GM18909 (cell line): ENCODE measurements at regions not wholly inside any gene's neighbourhood (a gene's known extent, or its start where the extent isn't known, plus 50 kb on each side); places are given as distances from the start of the nearest gene placed in this dataset.
A peak's percentile ranks its signal among the peaks of the same experiment; 100 is the strongest.
"Not testable (repeated sequence)": the region's sequence is repeated elsewhere in the genome, so short reads cannot be mapped to it uniquely, and the experiment has no call there.

Experiments
- ATAC-seq: cut with Tn5 transposase; IDR thresholded peaks from one replicate; pipeline ENCODE4 v1.9.1; 2021; ENCODE audit warnings: mild to moderate bottlenecking; ENCODE audit not compliant: unreplicated experiment, poor library complexity

DNA sequence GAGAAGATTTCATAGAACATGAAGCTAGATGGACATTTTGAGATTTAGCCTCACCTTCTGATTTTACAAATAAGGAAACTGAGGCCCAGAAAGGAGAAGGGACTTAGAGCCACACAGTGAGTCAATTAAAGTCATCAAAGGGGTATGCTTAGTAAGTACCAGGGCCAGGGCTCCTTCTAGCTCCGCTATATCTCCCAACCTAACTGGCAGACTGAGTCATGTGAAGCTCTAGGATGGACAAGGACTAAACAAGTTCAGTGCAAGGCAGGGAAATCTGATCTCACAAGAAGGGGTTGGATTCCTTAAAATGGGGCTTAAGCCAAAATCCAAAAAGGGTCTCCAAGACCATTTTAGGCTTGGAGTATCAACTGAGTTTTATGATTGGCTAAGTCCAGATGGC, 215.8 kb downstream of the PHLDA1 start:
- no peak for ATAC-seq

DNA sequence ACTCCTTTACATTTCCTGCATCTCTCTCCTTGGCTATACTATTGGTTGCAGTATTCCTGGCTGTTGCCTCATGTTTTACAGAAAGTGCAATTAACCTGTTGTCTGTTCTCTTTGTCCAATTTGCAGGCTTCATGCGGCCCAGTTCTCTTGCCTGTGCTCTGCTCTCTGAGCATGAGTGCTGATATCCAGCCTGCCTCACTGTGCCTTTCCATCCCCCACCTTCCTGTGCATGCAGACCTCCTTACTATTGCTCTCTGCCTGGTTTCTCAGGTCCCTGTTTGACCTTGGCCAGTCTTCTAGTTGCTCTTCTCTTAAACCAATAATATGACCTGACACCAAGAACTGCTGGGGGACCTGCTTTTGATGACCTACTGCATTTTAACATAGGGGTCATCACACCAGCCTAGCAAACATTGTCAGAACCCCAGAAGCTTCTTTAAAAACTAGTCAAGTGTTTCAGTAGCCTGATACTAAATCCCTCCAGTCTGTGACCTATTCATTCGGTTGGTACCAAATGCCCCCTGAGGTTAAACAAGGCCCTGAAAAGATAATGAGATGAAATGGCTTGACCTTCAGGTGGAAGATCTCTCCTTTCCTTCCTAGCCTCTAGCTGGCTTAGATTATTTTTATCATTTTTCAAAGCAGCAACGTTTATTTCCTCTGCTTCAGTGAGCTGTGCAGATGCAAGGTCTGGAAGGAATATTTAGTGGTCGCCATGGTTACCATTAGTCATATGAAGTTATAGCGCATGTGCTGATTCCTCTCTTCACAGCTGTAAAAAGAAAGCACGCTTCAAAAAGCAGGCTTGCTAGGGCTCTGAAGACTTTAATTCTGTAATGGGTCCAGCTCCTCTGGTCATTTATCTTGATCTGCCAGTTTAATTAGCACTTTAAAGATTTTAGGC, 216.5 kb downstream of the PHLDA1 start:
- ATAC-seq: peak; percentile 63

DNA sequence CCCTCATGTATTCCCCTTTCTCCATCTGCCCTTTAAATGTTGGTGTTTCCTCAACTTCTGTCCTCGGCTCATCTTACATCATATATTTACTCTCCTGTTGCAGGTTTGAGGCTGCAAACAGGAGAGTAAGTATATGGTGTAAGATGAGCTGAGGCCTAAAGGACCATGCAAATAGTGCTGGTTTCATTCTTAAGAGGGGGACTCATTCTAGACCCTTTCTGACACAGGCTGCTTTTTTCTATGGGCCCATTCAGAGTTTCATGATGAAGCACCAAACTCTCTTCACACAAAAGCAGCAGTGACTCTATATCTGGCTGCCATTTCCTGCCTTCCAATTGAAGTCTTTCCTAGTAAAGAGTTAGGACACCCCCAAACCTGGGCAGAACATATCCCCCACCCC, 218.5 kb downstream of the PHLDA1 start:
- no peak for ATAC-seq

DNA sequence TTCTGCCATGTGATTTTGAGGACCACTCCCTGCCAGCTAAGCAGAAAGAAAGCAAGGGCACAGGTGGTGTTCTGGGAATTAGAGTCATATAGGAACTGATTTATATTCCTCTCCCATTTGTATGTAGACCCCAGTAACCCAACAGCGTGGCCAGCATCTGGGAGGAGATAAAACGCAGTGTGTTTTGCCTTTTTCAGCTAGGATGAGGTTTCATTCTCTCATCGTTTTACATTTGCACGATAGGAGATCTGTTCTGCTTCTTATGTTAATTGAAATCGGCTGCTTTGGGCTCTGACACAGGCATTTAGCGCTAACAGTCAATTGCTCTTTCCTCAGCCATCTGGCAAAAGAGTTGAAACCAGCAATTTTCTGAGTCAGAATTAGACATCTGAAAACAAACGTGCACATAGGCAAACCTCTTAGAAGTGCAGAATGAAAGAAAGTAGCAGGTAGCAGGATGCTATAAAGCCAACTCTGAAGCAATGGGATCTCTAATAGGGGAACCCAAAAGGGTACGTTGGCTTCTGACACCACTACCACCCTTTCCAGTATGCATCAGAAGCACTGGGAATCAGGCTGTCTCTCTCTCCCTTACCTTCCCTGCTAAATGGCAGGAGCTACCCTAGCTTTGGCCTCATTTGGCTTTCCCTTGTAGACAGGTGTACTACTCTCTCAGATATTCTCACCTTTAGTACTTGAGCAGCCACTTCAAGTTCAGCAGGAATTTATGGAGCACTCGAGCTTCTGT, 219.1 kb downstream of the PHLDA1 start:
- no peak for ATAC-seq

DNA sequence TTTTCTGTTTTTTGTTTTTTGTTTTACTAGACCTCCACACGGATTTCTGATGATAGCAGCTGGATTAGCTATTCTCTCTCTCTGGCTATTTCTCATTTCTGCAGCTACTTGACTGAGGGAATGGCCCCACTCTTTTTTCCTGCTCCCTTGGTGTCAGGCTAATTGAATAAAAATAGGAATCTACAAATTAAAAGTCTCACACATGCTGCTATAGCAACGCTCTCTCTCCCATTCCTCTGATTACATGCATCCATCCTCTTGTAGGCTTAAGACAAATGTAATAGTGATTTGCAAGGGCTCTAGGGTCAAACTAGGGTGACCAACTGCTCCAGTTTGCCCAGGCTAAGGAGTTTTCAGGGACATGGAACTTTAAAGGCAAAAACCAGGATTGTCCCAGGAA, 221.8 kb downstream of the PHLDA1 start:
- no peak for ATAC-seq

DNA sequence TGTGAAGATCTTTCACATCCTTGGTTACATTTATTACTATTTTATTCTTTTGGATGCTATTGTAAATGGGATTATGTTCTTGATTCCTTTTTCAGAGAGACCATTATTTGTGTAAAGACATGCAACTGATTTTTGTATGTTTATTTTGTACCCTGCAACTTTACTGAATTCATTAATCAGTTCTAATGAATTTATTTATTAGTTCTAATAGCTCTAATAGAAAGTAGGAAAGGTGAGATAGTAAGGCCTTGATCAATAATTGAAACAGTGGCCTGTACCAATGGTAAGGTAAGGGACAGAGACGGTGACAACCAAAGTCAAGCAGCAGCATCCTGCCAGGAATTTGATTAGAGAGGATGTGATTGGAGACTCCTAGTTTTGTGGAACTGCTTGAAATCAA, 224.1 kb downstream of the PHLDA1 start:
- ATAC-seq: no peak

DNA sequence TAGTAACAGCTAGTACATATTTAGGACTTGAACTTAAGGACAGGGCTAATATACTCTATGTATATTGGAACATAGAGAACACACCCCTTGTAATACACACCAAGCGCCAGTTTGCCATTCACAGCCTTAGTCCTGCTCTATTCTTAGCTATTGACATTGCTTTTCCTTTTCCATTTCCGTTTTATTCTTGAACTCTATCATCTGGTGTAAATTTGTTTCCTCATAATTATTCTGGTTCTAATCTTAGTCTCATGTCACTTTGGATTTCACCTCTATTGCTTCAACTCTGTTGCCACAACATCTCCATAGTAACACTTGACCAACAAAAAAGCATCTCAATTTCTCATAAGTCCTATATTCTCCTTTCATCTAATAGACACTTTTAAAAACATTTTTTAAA, 225.7 kb downstream of the PHLDA1 start:
- no peak for ATAC-seq

DNA sequence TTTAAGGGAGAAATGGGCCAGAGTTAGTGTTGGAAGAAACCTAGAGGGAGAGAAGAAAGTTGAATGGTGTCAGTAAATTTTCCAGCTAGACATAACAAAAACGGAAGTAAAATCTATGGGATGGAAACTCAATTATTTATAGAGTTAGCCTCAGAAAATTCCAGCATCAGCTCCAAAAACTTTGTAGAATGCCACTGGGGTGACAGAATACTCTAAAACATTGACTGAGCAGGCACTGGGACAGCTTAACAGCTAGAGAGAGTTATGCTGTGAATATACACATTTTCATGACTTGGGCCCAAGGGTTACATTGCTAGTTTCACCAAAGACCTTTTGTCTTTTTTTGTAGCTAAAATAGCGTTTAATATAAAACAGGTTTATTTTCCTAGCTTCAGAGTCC, 226.3 kb downstream of the PHLDA1 start:
- no peak for ATAC-seq

DNA sequence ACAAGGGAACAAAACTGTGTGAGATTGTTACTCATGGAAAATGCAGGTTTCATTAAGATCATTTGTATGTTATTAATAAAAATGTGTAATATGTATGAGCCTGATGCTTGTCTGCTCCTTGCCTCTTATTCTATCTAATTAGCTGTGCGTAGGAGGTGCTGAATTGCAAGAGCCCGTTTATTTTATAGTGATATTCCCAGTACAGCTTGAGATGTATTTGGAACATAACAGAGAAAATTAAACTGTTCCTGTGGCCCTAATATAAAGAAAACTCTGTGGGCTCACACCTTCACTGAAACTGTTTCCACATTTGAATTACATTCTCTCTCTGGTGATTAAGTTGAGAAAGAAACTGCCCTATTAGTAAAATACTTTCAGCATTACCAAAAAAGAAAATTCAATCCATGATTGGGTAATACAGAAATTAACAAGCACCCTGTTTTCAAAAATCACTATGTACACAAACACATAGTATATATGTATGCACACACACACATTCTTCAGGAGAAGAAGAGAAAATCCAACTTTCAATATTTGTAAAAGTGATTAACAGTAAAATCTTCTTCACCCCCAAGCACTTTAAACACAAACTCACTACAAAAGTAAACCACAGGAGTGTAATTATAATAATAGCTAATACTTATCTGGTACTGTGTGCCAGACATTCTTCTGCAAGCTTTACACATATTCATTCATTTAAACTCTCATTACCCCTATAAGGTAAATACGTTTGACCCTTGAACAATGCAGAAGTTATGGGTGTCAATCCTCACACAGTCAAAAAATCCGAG, 233.2 kb downstream of the PHLDA1 start:
- ATAC-seq: no peak

DNA sequence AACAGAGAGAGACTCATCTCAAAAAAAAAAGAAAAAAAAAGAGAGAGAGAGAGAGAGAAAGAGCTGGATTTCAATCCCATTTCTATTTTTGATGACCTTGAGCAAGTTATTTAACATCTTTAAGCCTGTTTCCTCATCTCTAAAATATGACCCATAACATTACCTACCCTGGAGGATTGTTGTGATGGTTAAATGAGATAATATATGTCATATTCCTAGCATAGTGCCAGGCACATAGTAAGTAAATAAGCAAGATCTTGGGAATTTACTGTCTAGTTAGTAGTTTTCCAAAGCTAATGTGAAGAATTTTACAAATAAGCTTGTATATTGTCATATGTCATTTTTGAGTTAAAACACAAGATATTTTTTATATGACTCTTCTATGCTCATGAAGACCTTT, 236.5 kb downstream of the PHLDA1 start:
- no peak for ATAC-seq

DNA sequence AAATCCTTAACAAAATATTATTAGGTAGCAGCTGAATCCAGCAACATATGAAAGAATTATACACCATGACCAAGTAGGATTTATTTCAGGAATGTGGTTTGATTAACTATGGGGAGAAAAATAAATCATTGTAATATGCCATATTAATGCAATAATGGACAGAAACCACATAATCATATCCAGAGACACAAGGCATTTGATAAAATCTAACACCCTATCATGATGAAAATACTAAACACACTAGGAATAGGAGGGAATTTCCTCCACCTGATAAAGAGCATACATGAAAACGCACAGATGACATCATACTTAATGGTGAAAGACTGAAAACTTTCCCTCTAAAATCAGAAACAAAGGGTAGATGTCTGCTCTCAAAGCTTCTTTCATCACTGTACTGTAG, 238.9 kb downstream of the PHLDA1 start:
- ATAC-seq: no peak

DNA sequence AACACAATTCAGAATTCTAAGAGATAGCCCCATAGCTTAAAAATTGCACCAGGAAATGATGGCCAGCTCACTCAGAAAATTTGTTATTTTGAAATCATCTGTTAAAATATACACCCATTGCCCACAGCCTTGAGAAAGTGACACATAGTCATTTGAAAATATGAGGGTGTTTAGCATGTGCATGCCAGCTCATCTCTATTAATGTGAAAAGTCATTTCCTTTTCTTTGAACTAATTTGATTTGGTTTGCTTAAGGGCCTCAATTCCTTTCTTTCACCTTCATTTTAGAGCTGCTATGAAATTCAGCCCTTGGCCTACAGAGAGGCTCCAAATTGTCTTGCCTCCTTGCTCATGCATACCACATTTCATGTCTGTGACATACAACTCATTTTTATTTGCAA, 241.4 kb downstream of the PHLDA1 start:
- ATAC-seq: no peak

DNA sequence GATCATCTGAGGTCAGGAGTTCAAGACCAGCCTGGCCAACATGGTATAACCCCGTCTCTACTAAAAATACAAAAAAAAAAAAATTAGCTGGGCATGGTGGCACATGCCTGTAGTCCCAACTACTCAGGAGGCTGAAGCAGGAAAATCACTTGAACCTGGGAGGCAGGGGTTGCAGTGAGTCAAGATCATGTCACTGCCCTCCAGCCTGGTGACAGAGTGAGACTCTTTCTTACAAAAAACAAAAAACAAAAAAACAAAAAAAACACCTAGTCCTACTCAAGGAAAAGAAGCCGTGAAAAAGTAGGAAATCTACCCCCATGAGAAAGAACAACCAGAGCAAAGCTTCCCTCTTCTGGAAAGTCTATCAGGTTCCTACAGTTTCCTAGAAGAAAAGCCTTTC, 244.4 kb downstream of the PHLDA1 start:
- ATAC-seq: not testable (repeated sequence)

DNA sequence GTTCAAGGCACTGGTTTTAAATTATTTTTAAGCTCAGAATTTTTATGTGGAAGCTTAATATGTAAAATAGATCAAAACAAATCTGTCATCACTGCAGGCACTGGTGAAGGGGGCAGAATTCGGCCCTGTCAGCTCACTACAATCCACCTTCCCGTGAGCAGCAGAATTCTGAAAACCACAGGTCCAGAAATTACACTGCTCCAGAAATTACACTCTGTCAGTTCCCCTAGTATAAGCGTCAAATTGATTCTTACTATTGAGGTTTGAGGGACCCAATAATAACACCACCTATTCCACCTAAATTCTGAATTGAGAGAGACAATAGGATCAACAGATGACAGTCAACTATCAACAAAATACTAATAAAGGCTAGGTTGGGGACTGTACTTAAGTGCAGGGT, 245.5 kb downstream of the PHLDA1 start:
- ATAC-seq: no peak

DNA sequence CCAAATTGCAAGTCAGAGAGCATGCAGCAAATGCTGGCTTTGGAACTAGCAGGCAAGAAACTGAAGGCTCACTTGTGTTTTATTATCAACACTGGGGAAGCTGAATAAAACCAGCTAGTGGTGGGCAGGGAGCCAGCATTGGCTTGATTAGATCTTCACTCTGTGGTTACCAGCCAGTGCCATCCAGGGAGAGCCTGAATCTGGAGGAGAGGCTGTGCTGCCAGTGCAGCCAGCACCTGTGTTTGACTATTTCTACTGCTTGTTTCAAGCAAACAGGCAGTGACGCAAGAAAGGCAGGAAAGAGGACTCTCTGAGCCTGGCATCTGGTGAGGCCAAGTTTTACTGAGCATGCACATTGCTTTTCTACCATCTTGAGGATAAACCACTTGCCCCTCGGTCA, 247.0 kb downstream of the PHLDA1 start:
- no peak for ATAC-seq

DNA sequence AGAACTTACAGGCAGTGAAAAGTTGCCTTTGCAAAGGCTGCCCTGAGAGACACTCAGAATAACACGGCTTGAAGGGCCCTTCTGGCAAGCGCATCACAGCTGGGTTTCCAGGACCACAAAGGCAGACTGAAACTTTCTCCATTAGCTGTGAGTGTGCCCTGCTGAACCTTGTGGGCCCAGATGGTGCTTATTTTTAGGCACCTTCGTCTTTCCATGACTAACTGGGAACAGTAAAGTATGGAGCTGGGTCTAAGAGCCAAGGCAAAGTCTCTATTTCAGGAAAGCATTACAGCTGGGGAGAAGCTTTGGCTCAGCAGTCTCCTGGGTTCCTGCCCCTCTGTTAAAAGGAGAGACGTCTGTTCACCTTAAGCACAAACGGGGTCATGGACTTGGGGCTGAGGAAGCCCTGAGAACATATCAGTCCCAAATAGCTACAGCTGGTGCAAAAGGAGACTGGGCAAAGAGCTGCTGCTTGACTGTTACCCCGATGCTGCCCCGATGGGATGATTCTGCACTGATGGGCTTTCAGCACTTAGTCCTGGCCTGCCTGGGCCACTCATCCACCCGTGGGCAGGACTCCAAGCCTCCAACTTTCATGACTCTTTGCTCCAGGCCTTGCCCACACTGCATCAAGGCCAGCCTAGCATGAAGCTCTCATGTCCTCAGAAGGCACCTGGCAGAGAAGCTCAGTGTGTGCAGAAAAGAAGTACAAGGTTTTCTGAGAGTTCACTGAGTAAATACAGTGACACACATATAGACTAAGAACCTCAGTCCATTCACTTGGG, 248.3 kb downstream of the PHLDA1 start:
- no peak for ATAC-seq

DNA sequence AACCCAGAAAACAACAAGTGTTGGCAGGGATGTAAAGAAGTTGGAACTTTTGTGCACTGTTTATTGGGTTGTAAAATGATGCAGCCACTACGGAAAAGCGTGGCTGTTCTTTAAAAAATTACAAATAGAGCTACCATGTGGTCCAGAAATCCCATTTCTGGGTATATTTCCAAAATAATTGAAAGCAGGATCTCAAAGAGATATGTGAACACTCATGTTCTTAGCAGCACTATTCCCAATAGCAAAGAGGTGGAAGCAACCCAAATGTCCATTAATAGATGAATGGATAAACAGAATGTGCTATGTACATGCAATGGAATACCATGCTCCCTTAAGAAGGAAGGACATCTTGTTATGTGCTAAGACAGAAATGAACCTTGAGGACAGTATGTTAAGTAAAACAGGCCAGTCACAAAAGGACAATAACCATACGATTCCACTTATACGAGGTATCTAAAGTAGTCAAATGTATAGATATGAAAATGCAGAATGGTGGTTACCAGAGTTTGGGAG, 249.5 kb downstream of the PHLDA1 start:
- no peak for ATAC-seq

DNA sequence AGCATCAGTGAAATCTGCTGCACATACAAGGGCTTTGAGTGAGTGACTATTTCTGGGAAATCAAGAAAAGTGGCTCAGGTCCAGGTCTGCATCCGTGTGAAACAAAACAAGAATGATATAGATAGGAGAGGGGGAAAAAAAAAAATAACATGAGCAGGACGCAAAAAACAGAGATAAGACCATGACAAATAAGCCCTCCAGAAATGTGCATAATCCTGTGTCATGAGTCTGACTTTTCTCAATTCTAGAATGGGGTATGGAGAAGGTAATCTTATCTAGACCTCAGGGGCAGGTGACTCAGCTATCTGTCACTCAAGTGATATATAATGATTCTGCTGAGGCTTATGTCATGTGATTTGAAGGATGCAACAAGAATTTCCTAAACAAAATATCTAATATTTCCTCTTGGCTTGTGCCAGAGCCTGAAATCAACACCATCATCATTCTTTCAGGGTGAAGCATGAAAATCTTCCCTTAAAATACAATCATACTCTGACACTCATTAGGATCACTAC, 250.0 kb downstream of the PHLDA1 start:
- ATAC-seq: no peak

DNA sequence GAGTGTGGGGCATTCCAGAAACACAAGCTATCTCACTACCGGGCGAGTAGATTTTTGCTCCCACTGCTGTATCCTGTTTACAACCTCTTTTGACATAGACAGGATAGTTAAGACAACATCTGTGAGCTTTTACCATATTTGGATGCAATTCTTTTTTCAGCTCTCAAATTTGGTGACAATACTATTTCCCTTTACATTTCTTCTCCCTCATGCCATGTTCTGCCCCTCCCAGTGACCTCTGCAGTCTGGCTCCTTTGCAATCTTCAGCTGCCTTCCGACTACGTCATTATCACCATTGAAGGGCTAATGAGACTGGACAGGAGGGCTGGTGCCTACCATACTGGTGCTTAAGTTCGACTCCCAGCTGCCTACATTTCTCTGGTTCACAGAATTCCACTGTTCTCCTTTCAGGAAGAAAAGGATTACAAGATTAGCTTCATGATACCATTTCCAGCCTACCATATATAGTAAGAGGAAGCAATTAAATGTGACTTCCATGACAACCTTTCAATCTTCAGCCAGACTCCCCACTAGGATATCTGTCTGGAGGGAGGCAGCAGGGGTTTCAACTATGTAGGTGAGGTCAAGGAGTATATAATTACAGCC, 251.6 kb downstream of the PHLDA1 start:
- ATAC-seq: no peak
